IMR-90 (cell line): ENCODE measurements at regions not wholly inside any gene's neighbourhood (a gene's known extent, or its start where the extent isn't known, plus 50 kb on each side); places are given as distances from the start of the nearest gene placed in this dataset.

Source experiments
- ATAC-seq: fragments of 200-7000 bp; cut with Tn5 transposase; 2 replicates; pipeline ENCODE4 v1.9.1; 2020; ENCODE audit warnings: low read depth, mild to moderate bottlenecking, moderate library complexity
- BruUV-seq: library from RNA; stranded (reverse); fragments of 400-500 nt; replicated peaks from 2 replicates; lab custom pipeline; 2021; lab: Mats Ljungman, UMichigan
- CTCF ChIA-PET: fragments of 300-600 bp; formaldehyde crosslinking; extraction: SDS; loops from one replicate; lab custom pipeline; 2021; ENCODE audit warnings: antibody characterized with exemption; lab: Yijun Ruan, JAX
- POLR2A ChIA-PET: fragments of 300-600 bp; sonication (Branson Sonifier 250); formaldehyde crosslinking; loops from one replicate; lab custom pipeline; 2022; ENCODE audit warnings: antibody characterized with exemption; ENCODE audit not compliant: unreplicated experiment; lab: Charles Lee
- DNase-seq: peaks from one replicate; pipeline ENCODE4 v3.0.0; 2013
- H2AFZ ChIP-seq: replicated peaks from 2 replicates; pipeline ENCODE3; 2013; ENCODE audit warnings: low read length, mild to moderate bottlenecking; ENCODE audit not compliant: poor library complexity
- H2AK5ac ChIP-seq: 2 replicates; pipeline ENCODE4 v1.6.1; 2013; ENCODE audit warnings: low read depth, low read length, inconsistent platforms
- H2AK9ac ChIP-seq: replicated peaks from 2 replicates; pipeline ENCODE3; 2013; ENCODE audit warnings: mild to moderate bottlenecking, low read depth, low read length, moderate library complexity; ENCODE audit not compliant: poor library complexity
- H2BK120ac ChIP-seq: 2 replicates; pipeline ENCODE4 v1.6.1; 2013; ENCODE audit warnings: low read depth, low read length, inconsistent platforms
- H2BK15ac ChIP-seq: 3 replicates; pipeline ENCODE4 v1.6.1; 2013; ENCODE audit warnings: low read depth, low read length, inconsistent platforms
- H2BK20ac ChIP-seq: 2 replicates; pipeline ENCODE4 v1.6.1; 2013; ENCODE audit warnings: low read depth, mild to moderate bottlenecking, inconsistent platforms, low read length, moderate library complexity
- H2BK5ac ChIP-seq: 2 replicates; pipeline ENCODE4 v1.6.1; 2013; ENCODE audit warnings: mild to moderate bottlenecking, low read depth, low read length, inconsistent platforms; ENCODE audit not compliant: poor library complexity, severe bottlenecking
- H3K14ac ChIP-seq: replicated peaks from 2 replicates; pipeline ENCODE4 v1.6.1; 2013; ENCODE audit warnings: low read depth, low read length, inconsistent platforms
- H3K18ac ChIP-seq: 2 replicates; pipeline ENCODE4 v1.6.1; 2013; ENCODE audit warnings: low read depth, low read length, control low read depth
- H3K23ac ChIP-seq: 2 replicates; pipeline ENCODE4 v1.6.1; 2013; ENCODE audit warnings: low read depth, low read length, inconsistent platforms
- H3K27ac ChIP-seq: 2 replicates; pipeline ENCODE4 v1.5.1; 2013; ENCODE audit warnings: mild to moderate bottlenecking, control low read depth, low read length; ENCODE audit not compliant: insufficient read depth
- H3K27me3 ChIP-seq: 2 replicates; pipeline ENCODE4 v1.6.1; 2013; ENCODE audit warnings: low read length; ENCODE audit not compliant: control insufficient read depth, insufficient read depth
- H3K36me3 ChIP-seq: 2 replicates; pipeline ENCODE4 v1.6.1; 2013; ENCODE audit warnings: low read length, mixed read lengths; ENCODE audit not compliant: control insufficient read depth, insufficient read depth
- H3K4ac ChIP-seq: 2 replicates; pipeline ENCODE4 v1.6.1; 2013; ENCODE audit warnings: low read depth, low read length, inconsistent platforms
- H3K4me1 ChIP-seq: 2 replicates; pipeline ENCODE4 v1.6.1; 2013; ENCODE audit warnings: low read length, mixed read lengths; ENCODE audit not compliant: control insufficient read depth, insufficient read depth
- H3K4me2 ChIP-seq: 2 replicates; pipeline ENCODE4 v1.6.1; 2013; ENCODE audit warnings: low read depth, mild to moderate bottlenecking, control low read depth, low read length, moderate library complexity
- H3K4me3 ChIP-seq: 2 replicates; pipeline ENCODE4 v1.5.1; 2013; ENCODE audit warnings: low read depth, mild to moderate bottlenecking, control low read depth, low read length, moderate library complexity; ENCODE audit not compliant: insufficient read depth
- H3K56ac ChIP-seq: 2 replicates; pipeline ENCODE4 v1.6.1; 2013; ENCODE audit warnings: low read length, inconsistent platforms; ENCODE audit not compliant: insufficient read depth; ENCODE audit errors: extremely low read depth
- H3K79me1 ChIP-seq, 2 experiments: 2 replicates each; pipeline ENCODE4 v1.6.1; 2013; ENCODE audit warnings: low read length in 2 of 2, inconsistent platforms in 1 of 2, low read depth in 1 of 2
- H3K9ac ChIP-seq: 2 replicates; pipeline ENCODE4 v1.6.1; 2013; ENCODE audit warnings: low read depth, low read length, control low read depth
- H3K9me1 ChIP-seq: 2 replicates; pipeline ENCODE4 v1.6.1; 2013; ENCODE audit warnings: low read length, inconsistent platforms; ENCODE audit not compliant: insufficient read depth
- H3K9me3 ChIP-seq: 2 replicates; pipeline ENCODE4 v1.6.1; 2013; ENCODE audit warnings: low read length; ENCODE audit not compliant: control insufficient read depth, insufficient read depth
- H4K20me1 ChIP-seq: 2 replicates; pipeline ENCODE4 v1.6.1; 2013; ENCODE audit warnings: low read length, inconsistent platforms; ENCODE audit not compliant: insufficient read depth
- H4K5ac ChIP-seq: 2 replicates; pipeline ENCODE4 v1.6.1; 2013; ENCODE audit warnings: mild to moderate bottlenecking, low read depth, low read length, control low read depth
- H4K8ac ChIP-seq, 2 experiments: 2 replicates each; pipeline ENCODE4 v1.6.1; 2013; ENCODE audit warnings: low read depth in 2 of 2, low read length in 2 of 2, control low read depth in 1 of 2, inconsistent platforms in 1 of 2
- H4K91ac ChIP-seq: 2 replicates; pipeline ENCODE4 v1.6.1; 2013; ENCODE audit warnings: low read depth, low read length, inconsistent platforms; ENCODE audit not compliant: insufficient read depth
- BHLHE40 ChIP-seq: fragments of 150-350 bp; IDR thresholded peaks from 2 replicates; pipeline ENCODE4 v1.6.1; 2016; ENCODE audit warnings: mild to moderate bottlenecking, low read depth, low read length
- CEBPB ChIP-seq: IDR thresholded peaks from 2 replicates; pipeline ENCODE4 v1.6.1; 2012; ENCODE audit warnings: low read depth, low read length, improper control_type of control experiment
- FOS ChIP-seq: fragments of 150-350 bp; IDR thresholded peaks from 2 replicates; pipeline ENCODE4 v1.6.1; 2016; ENCODE audit warnings: low read depth, low read length
- MAZ ChIP-seq: IDR thresholded peaks from 2 replicates; pipeline ENCODE4 v1.6.1; 2012; ENCODE audit warnings: low read depth, mild to moderate bottlenecking, low read length, improper control_type of control experiment, moderate library complexity, borderline replicate concordance
- MXI1 ChIP-seq: IDR thresholded peaks from 2 replicates; pipeline ENCODE4 v1.6.1; 2012; ENCODE audit warnings: low read depth, mild to moderate bottlenecking, low read length, moderate library complexity, borderline replicate concordance
- RAD21 ChIP-seq: IDR thresholded peaks from 2 replicates; pipeline ENCODE4 v1.6.1; 2012; ENCODE audit warnings: low read length, improper control_type of control experiment
- RFX5 ChIP-seq: IDR thresholded peaks from 2 replicates; pipeline ENCODE4 v1.8.0; 2012; ENCODE audit warnings: low read depth, mild to moderate bottlenecking, low read length, moderate library complexity
- dilution Hi-C: fragments of 300-500 bp; cut with HindIII; formaldehyde crosslinking; loops from one replicate; pipeline ENCODE4 v1.14.3; 2018; ENCODE audit warnings: low sequenced_read_pairs; ENCODE audit not compliant: unreplicated experiment
- in situ Hi-C: fragments of 300-500 bp; cut with MboI; formaldehyde crosslinking; loops from 3 replicates; pipeline ENCODE4 v1.14.3; 2019; ENCODE audit warnings: low sequenced_read_pairs, inconsistent platforms, mixed read lengths
- intact Hi-C: fragments of 100-400 bp; cut with micrococcal nuclease; formaldehyde crosslinking; loops from 2 replicates; pipeline ENCODE4 v1.10.0; 2022

GRCh38 chr2:149858901-149859634, 271.5 kb upstream of the MMADHC start (continued):
- TF ChIP-seq MAZ, result no peak
- TF ChIP-seq RFX5, result no peak

- Histone ChIP-seq H4K5ac (peak overlapping the region; percentile 13; the same call in 1 of the 2 replicates), H4K20me1 (no peaks in the 10 kb centered on the region), H4K8ac (peak overlapping the region in 1 of 2 experiments; percentile 54; a peak in 2 of 4 replicates), H2AFZ (no peak overlapping the region), H3K23ac (0 out of 2 replicates have a peak overlapping the region, but pooled peaks have one; percentile 13), H3K9me3 (no peaks in the 10 kb centered on the region), H3K27me3 (no peaks in the 10 kb centered on the region), H3K79me1 (no peaks in the 10 kb centered on the region), H2AK5ac (no peak overlapping the region), H3K4me2 (peak overlapping the region; percentile 50), H3K4ac (peak overlapping the region; percentile 51; the same call in 1 of the 2 replicates), H3K4me3 (no peak overlapping the region), H2BK15ac (peak overlapping the region; percentile 55; the same call in 2 of the 3 replicates), H2AK9ac (no peak overlapping the region), H4K91ac (peak overlapping the region; percentile 12; the same call in 1 of the 2 replicates), H3K4me1 (peaks cover 10% of the 10 kb centered on the region), H3K27ac (peak overlapping the region; percentile 48; the same call in 1 of the 2 replicates), H3K36me3 (no peaks in the 10 kb centered on the region), H2BK5ac (peak overlapping the region; percentile 44), H3K9me1 (peaks cover 6% of the 10 kb centered on the region), H2BK20ac (peak overlapping the region; percentile 47), H2BK120ac (peak overlapping the region; percentile 62), H3K14ac (0 out of 2 replicates have a peak overlapping the region, but pooled peaks have one; percentile 20), H3K9ac (no peak overlapping the region), H3K56ac (no peak overlapping the region), H3K18ac (peak overlapping the region; percentile 58)
- no TSS peak for BruUV-seq
- dilution Hi-C loops (no loop called here), intact Hi-C loops (loop anchor here (2.0 kb wide), 1 partner anchor 113 kb away; no protein-coding TSS in a partner anchor), in situ Hi-C loops (no loop called here)
- ChIA-PET CTCF (interaction anchor here (0.6 to 1.1 kb wide), 2 partner anchors 49 to 547 kb away, joined by 3 to 4 read pairs; no protein-coding TSS in a partner anchor), POLR2A (interaction anchor here (0.6 kb wide), 1 partner anchor 140 kb away, joined by 17 read pairs; no protein-coding TSS in a partner anchor)
- DNase-seq (peak; percentile 70), ATAC-seq (peak; percentile 79)
- TF ChIP-seq CEBPB, result 0 out of 2 replicates have a peak, but pooled peaks have one; percentile 20
- no peak for TF ChIP-seq MXI1
- no peak for TF ChIP-seq FOS
- no peak for TF ChIP-seq BHLHE40
- no peak for TF ChIP-seq RAD21
- no peak for TF ChIP-seq MAZ
Observed at GRCh38 chr2:149858216-149858615, 270.6 kb upstream of the MMADHC start.
